ENCODE measurements at regions not wholly inside any gene's neighbourhood (a gene's known extent, or its start where the extent isn't known, plus 50 kb on each side); places are given as distances from the start of the nearest gene placed in this dataset.

DNA sequence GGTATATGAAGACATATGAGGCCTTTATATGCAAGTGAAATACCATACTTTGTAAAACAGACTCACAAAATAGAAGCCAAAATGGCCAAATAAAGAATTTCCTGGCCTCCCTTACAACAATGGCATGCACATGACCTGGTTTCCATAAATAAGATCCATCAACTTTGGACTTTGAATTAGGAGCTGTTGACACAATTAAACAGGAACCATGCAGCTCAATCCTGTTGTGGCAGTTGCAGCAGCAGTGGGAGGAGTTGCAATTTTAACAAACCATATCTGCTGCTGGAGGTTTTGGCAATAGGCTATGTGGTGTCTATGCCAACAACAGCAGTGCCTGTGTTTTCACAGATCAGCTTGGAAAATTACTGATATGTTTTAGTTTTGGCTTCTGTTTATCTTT, 818.6 kb downstream of the FAM181B start:
- H3K4me2 ChIP-seq (ENCODE audit: control insufficient read depth, insufficient read depth): no peak overlapping the region
- H3K4me1 ChIP-seq (ENCODE audit: control insufficient read depth, insufficient read depth, low read length): no peaks in the 10 kb centered on the region
- no TSS peak for BruUV-seq (replicated peaks)
- H3K27ac ChIP-seq (ENCODE audit: control insufficient read depth, insufficient read depth): no peak overlapping the region
- ATAC-seq (no peak), FAIRE-seq (no peak), DNase-seq (ENCODE audit: low read depth, low spot score) (no peak)
- intact Hi-C loops (cut with micrococcal nuclease; ENCODE audit: unreplicated experiment): no loop called here
- ChIA-PET SMC1A (ENCODE audit: uncharacterized antibody, unreplicated experiment) (no interaction called here), CTCF (interaction anchor here (0.7 to 1.1 kb wide), 2 partner anchors 15 to 17 kb away, joined by 3 read pairs; no protein-coding TSS in a partner anchor), POLR2A (no interaction called here), RAD21 (ENCODE audit: unreplicated experiment) (no interaction called here)
- H3K4me3 ChIP-seq: no peak overlapping the region
- H3K27me3 ChIP-seq (replicated peaks in 1 of 2; ENCODE audit: control insufficient read depth in 2 of 2, insufficient read depth in 2 of 2, low read length in 1 of 2): no peaks in the 10 kb centered on the region; a peak in 1 of 4 replicates
- in situ Hi-C loops (cut with MboI): no loop called here
- H3K9me3 ChIP-seq (replicated peaks; ENCODE audit: control insufficient read depth, insufficient read depth, low read length): no peaks in the 10 kb centered on the region
- H3K36me3 ChIP-seq (ENCODE audit: control insufficient read depth in 2 of 2, insufficient read depth in 2 of 2, low read length in 1 of 2): no peaks in the 10 kb centered on the region
- H3K79me2 ChIP-seq (ENCODE audit: control insufficient read depth, insufficient read depth, low read length): no peaks in the 10 kb centered on the region
- H3K9ac ChIP-seq (ENCODE audit: control insufficient read depth, insufficient read depth, low read length): no peak overlapping the region
- H4K20me1 ChIP-seq (ENCODE audit: control insufficient read depth, insufficient read depth): no peaks in the 10 kb centered on the region
- H2AFZ ChIP-seq (ENCODE audit: control insufficient read depth, low read depth, low read length): no peak overlapping the region
- no peak for TF ChIP-seq HDGF (IDR thresholded peaks at IDR 0.05)
- TF ChIP-seq IKZF1 (conservative IDR thresholded peaks at IDR 0.05): no peak
- TF ChIP-seq, protein P1, sequence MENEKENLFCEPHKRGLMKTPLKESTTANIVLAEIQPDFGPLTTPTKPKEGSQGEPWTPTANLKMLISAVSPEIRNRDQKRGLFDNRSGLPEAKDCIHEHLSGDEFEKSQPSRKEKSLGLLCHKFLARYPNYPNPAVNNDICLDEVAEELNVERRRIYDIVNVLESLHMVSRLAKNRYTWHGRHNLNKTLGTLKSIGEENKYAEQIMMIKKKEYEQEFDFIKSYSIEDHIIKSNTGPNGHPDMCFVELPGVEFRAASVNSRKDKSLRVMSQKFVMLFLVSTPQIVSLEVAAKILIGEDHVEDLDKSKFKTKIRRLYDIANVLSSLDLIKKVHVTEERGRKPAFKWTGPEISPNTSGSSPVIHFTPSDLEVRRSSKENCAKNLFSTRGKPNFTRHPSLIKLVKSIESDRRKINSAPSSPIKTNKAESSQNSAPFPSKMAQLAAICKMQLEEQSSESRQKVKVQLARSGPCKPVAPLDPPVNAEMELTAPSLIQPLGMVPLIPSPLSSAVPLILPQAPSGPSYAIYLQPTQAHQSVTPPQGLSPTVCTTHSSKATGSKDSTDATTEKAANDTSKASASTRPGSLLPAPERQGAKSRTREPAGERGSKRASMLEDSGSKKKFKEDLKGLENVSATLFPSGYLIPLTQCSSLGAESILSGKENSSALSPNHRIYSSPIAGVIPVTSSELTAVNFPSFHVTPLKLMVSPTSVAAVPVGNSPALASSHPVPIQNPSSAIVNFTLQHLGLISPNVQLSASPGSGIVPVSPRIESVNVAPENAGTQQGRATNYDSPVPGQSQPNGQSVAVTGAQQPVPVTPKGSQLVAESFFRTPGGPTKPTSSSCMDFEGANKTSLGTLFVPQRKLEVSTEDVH (IDR thresholded peaks at IDR 0.05; ENCODE audit: low read depth, partially characterized antibody): no peak
- TF ChIP-seq, protein P2, sequence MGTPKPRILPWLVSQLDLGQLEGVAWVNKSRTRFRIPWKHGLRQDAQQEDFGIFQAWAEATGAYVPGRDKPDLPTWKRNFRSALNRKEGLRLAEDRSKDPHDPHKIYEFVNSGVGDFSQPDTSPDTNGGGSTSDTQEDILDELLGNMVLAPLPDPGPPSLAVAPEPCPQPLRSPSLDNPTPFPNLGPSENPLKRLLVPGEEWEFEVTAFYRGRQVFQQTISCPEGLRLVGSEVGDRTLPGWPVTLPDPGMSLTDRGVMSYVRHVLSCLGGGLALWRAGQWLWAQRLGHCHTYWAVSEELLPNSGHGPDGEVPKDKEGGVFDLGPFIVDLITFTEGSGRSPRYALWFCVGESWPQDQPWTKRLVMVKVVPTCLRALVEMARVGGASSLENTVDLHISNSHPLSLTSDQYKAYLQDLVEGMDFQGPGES (IDR thresholded peaks at IDR 0.05): no peak
- TF ChIP-seq STAT3 (IDR thresholded peaks at IDR 0.05; ENCODE audit: low read depth, low read length): no peak
- no peak for TF ChIP-seq CBFB (IDR thresholded peaks at IDR 0.05; ENCODE audit: low read depth)
- TF ChIP-seq NR2C1 (IDR thresholded peaks at IDR 0.05): no peak
- TF ChIP-seq TCF7 (IDR thresholded peaks at IDR 0.05; ENCODE audit: borderline replicate concordance): no peak
- no peak for TF ChIP-seq EP300 (IDR thresholded peaks at IDR 0.05; ENCODE audit: borderline replicate concordance in 1 of 2, control insufficient read depth in 1 of 2, low read depth in 2 of 2, low read length in 2 of 2)
- TF ChIP-seq, protein P3, sequence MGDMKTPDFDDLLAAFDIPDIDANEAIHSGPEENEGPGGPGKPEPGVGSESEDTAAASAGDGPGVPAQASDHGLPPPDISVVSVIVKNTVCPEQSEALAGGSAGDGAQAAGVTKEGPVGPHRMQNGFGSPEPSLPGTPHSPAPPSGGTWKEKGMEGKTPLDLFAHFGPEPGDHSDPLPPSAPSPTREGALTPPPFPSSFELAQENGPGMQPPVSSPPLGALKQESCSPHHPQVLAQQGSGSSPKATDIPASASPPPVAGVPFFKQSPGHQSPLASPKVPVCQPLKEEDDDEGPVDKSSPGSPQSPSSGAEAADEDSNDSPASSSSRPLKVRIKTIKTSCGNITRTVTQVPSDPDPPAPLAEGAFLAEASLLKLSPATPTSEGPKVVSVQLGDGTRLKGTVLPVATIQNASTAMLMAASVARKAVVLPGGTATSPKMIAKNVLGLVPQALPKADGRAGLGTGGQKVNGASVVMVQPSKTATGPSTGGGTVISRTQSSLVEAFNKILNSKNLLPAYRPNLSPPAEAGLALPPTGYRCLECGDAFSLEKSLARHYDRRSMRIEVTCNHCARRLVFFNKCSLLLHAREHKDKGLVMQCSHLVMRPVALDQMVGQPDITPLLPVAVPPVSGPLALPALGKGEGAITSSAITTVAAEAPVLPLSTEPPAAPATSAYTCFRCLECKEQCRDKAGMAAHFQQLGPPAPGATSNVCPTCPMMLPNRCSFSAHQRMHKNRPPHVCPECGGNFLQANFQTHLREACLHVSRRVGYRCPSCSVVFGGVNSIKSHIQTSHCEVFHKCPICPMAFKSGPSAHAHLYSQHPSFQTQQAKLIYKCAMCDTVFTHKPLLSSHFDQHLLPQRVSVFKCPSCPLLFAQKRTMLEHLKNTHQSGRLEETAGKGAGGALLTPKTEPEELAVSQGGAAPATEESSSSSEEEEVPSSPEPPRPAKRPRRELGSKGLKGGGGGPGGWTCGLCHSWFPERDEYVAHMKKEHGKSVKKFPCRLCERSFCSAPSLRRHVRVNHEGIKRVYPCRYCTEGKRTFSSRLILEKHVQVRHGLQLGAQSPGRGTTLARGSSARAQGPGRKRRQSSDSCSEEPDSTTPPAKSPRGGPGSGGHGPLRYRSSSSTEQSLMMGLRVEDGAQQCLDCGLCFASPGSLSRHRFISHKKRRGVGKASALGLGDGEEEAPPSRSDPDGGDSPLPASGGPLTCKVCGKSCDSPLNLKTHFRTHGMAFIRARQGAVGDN (IDR thresholded peaks at IDR 0.05): no peak
- TF ChIP-seq, protein P4, sequence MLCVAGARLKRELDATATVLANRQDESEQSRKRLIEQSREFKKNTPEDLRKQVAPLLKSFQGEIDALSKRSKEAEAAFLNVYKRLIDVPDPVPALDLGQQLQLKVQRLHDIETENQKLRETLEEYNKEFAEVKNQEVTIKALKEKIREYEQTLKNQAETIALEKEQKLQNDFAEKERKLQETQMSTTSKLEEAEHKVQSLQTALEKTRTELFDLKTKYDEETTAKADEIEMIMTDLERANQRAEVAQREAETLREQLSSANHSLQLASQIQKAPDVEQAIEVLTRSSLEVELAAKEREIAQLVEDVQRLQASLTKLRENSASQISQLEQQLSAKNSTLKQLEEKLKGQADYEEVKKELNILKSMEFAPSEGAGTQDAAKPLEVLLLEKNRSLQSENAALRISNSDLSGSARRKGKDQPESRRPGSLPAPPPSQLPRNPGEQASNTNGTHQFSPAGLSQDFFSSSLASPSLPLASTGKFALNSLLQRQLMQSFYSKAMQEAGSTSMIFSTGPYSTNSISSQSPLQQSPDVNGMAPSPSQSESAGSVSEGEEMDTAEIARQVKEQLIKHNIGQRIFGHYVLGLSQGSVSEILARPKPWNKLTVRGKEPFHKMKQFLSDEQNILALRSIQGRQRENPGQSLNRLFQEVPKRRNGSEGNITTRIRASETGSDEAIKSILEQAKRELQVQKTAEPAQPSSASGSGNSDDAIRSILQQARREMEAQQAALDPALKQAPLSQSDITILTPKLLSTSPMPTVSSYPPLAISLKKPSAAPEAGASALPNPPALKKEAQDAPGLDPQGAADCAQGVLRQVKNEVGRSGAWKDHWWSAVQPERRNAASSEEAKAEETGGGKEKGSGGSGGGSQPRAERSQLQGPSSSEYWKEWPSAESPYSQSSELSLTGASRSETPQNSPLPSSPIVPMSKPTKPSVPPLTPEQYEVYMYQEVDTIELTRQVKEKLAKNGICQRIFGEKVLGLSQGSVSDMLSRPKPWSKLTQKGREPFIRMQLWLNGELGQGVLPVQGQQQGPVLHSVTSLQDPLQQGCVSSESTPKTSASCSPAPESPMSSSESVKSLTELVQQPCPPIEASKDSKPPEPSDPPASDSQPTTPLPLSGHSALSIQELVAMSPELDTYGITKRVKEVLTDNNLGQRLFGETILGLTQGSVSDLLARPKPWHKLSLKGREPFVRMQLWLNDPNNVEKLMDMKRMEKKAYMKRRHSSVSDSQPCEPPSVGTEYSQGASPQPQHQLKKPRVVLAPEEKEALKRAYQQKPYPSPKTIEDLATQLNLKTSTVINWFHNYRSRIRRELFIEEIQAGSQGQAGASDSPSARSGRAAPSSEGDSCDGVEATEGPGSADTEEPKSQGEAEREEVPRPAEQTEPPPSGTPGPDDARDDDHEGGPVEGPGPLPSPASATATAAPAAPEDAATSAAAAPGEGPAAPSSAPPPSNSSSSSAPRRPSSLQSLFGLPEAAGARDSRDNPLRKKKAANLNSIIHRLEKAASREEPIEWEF (IDR thresholded peaks at IDR 0.05; ENCODE audit: insufficient replicate concordance, low read depth, low read length): no peak
- no peak for TF ChIP-seq MEF2A (IDR thresholded peaks at IDR 0.05; ENCODE audit: insufficient read depth, low read depth, low read length)
